Trophoblast cell (in vitro differentiated cells and primary cell): ENCODE measurements at regions not wholly inside any gene's neighbourhood (a gene's known extent, or its start where the extent isn't known, plus 50 kb on each side); places are given as distances from the start of the nearest gene placed in this dataset.

ENCODE experiments used
- DNase-seq, 2 donors: peaks; one replicate each; pipeline ENCODE4 v3.0.0-alpha.2; 2016
- H2AFZ ChIP-seq: 2 replicates; pipeline ENCODE4 v1.6.1; 2013; ENCODE audit warnings: low read length, moderate library complexity, mild to moderate bottlenecking; ENCODE audit not compliant: insufficient read depth, poor library complexity
- H2AK5ac ChIP-seq: 2 replicates; pipeline ENCODE4 v1.6.1; 2013; ENCODE audit warnings: mild to moderate bottlenecking, low read length
- H2BK120ac ChIP-seq: 2 replicates; pipeline ENCODE4 v1.6.1; 2013; ENCODE audit warnings: low read length, mild to moderate bottlenecking, moderate library complexity; ENCODE audit not compliant: insufficient read depth, poor library complexity
- H2BK12ac ChIP-seq: 2 replicates; pipeline ENCODE4 v1.6.1; 2013; ENCODE audit warnings: mild to moderate bottlenecking, low read length, moderate library complexity
- H2BK5ac ChIP-seq: 2 replicates; pipeline ENCODE4 v1.6.1; 2013; ENCODE audit warnings: low read length, low read depth, moderate library complexity, mild to moderate bottlenecking; ENCODE audit not compliant: poor library complexity
- H3K14ac ChIP-seq: 2 replicates; pipeline ENCODE4 v1.6.1; 2013; ENCODE audit warnings: mild to moderate bottlenecking, low read length
- H3K18ac ChIP-seq: 2 replicates; pipeline ENCODE4 v1.6.1; 2013; ENCODE audit warnings: mild to moderate bottlenecking, low read length
- H3K23ac ChIP-seq: 2 replicates; pipeline ENCODE4 v1.6.1; 2013; ENCODE audit warnings: low read length
- H3K27ac ChIP-seq: 2 replicates; pipeline ENCODE4 v1.5.1; 2013; ENCODE audit warnings: low read depth, mild to moderate bottlenecking, inconsistent platforms, low read length, moderate library complexity
- H3K27me3 ChIP-seq: 2 replicates; pipeline ENCODE4 v1.6.1; 2013; ENCODE audit warnings: inconsistent platforms, mild to moderate bottlenecking, low read length, moderate library complexity; ENCODE audit not compliant: insufficient read depth
- H3K36me3 ChIP-seq, 2 experiments: 1 replicate in 1 of 2; 2 replicates in 1 of 2; pipeline ENCODE4 v1.6.1; 2013; ENCODE audit warnings: low read length in 2 of 2, mild to moderate bottlenecking in 2 of 2, moderate library complexity in 1 of 2; ENCODE audit not compliant: insufficient read depth in 2 of 2, control insufficient read depth in 1 of 2
- H3K4ac ChIP-seq: 2 replicates; pipeline ENCODE4 v1.6.1; 2013; ENCODE audit warnings: low read depth, mild to moderate bottlenecking, low read length, moderate library complexity
- H3K4me1 ChIP-seq, 2 experiments: 1 replicate in 1 of 2; 2 replicates in 1 of 2; pipeline ENCODE4 v1.6.1; 2013; ENCODE audit warnings: low read length in 2 of 2, mild to moderate bottlenecking in 2 of 2, moderate library complexity in 1 of 2; ENCODE audit not compliant: insufficient read depth in 2 of 2, control insufficient read depth in 1 of 2
- H3K4me2 ChIP-seq: 2 replicates; pipeline ENCODE4 v1.6.1; 2013; ENCODE audit warnings: inconsistent platforms, mild to moderate bottlenecking, low read length, moderate library complexity
- H3K4me3 ChIP-seq: 2 replicates; pipeline ENCODE4 v1.5.1; 2013; ENCODE audit warnings: mild to moderate bottlenecking, low read depth, low read length, inconsistent platforms
- H3K79me1 ChIP-seq: one replicate; pipeline ENCODE4 v1.6.1; 2013; ENCODE audit warnings: low read length
- H3K79me2 ChIP-seq: 2 replicates; pipeline ENCODE4 v1.6.1; 2013; ENCODE audit warnings: low read length, mild to moderate bottlenecking; ENCODE audit not compliant: control insufficient read depth, insufficient read depth, poor library complexity
- H3K9ac ChIP-seq: 2 replicates; pipeline ENCODE4 v1.6.1; 2013; ENCODE audit warnings: mild to moderate bottlenecking, low read length
- H3K9me3 ChIP-seq: 2 replicates; pipeline ENCODE4 v1.6.1; 2013; ENCODE audit warnings: low read depth, mild to moderate bottlenecking, control low read depth, inconsistent platforms, low read length; ENCODE audit not compliant: insufficient read depth
- H4K12ac ChIP-seq: 2 replicates; pipeline ENCODE4 v1.6.1; 2013; ENCODE audit warnings: low read depth, mild to moderate bottlenecking, low read length, moderate library complexity
- H4K8ac ChIP-seq: 2 replicates; pipeline ENCODE4 v1.6.1; 2013; ENCODE audit warnings: low read depth, mild to moderate bottlenecking, low read length, moderate library complexity
- H4K91ac ChIP-seq: one replicate; pipeline ENCODE4 v1.6.1; 2013; ENCODE audit warnings: low read depth, mild to moderate bottlenecking, low read length, moderate library complexity
- WGBS: extraction: QIAGEN DNeasy Blood & Tissue Kit; methylation state at CpG from one replicate; pipeline ENCODE4 v1.1.7; 2013; ENCODE audit warnings: missing lambda C conversion rate; ENCODE audit not compliant: insufficient read length, insufficient coverage; ENCODE audit errors: extremely low coverage; 5-methylcytosine and 5-hydroxymethylcytosine counted together

DNA sequence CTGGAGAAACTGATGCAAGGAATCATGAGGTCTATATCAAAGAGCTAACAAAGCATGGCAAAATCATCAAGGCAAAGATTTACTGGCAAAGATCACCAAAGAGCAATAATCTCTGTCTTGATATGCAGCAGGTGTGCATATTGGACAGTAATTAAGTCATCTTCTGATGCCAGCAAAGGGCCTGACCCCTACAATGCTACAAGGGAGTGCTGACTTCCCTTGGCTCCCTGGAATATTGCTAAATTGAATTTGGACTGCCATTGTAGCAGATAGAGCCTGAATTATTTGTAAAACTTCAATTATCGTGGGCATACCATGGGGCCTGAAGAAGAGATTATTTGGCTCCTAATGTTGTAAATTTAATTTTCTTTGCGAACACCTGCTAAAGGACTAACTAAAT lies 307.9 kb upstream of the SYT1 start:
- WGBS: no CpG with 5 or more reads among the region's 2 CpGs
- no peaks in the 10 kb centered on the region for H3K36me3 ChIP-seq

DNA sequence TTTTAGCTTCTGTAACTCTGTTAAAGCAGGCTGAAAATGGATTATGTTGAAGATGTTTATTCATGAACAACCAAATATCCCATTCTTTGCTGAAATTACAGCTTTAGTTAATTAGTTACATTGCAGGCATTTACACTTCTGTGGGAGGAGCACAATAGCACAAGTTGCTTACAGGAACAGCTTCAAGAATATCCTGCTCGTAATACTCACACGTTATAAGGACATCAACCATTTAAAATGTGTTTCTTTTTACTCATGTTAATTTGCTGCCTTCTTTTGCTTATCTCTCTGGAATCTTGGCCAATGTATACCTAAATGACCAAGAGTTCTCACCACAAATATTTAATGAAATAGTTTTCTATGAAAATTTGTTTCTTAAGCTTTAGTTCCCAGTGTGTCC lies 305.2 kb upstream of the SYT1 start:
- Histone ChIP-seq H3K4me2 (no peak overlapping the region), H3K79me1 (no peaks in the 10 kb centered on the region), H3K79me2 (no peaks in the 10 kb centered on the region), H3K23ac (no peak overlapping the region), H2AK5ac (no peak overlapping the region), H3K4me3 (no peak overlapping the region), H3K14ac (no peak overlapping the region), H4K12ac (no peak overlapping the region), H3K4me1 (no peaks in the 10 kb centered on the region), H3K27me3 (no peaks in the 10 kb centered on the region), H2BK12ac (no peak overlapping the region), H3K27ac (no peak overlapping the region), H2BK5ac (no peak overlapping the region), H3K18ac (no peak overlapping the region), H2BK120ac (no peak overlapping the region), H4K8ac (no peak overlapping the region), H3K9ac (no peak overlapping the region), H3K36me3 (no peaks in the 10 kb centered on the region), H2AFZ (no peak overlapping the region), H3K9me3 (no peaks in the 10 kb centered on the region), H4K91ac (no peak overlapping the region), H3K4ac (no peak overlapping the region)
- no peak for DNase-seq
- WGBS: no CpG with 5 or more reads among the region's 2 CpGs

More for the DNA sequence above, 307.9 kb upstream of the SYT1 start:
- Histone ChIP-seq H3K9me3 (no peaks in the 10 kb centered on the region), H3K4ac (no peak overlapping the region), H3K79me1 (no peaks in the 10 kb centered on the region), H3K4me1 (no peaks in the 10 kb centered on the region), H3K18ac (no peak overlapping the region), H4K12ac (no peak overlapping the region), H2BK12ac (no peak overlapping the region), H2BK120ac (no peak overlapping the region), H2AFZ (no peak overlapping the region), H4K8ac (no peak overlapping the region), H3K79me2 (no peaks in the 10 kb centered on the region), H3K9ac (no peak overlapping the region), H2AK5ac (no peak overlapping the region), H3K27me3 (no peaks in the 10 kb centered on the region), H3K27ac (no peak overlapping the region), H3K4me3 (no peak overlapping the region), H4K91ac (no peak overlapping the region), H3K4me2 (no peak overlapping the region), H3K23ac (no peak overlapping the region), H2BK5ac (no peak overlapping the region), H3K14ac (no peak overlapping the region)
- DNase-seq: no peak

DNA sequence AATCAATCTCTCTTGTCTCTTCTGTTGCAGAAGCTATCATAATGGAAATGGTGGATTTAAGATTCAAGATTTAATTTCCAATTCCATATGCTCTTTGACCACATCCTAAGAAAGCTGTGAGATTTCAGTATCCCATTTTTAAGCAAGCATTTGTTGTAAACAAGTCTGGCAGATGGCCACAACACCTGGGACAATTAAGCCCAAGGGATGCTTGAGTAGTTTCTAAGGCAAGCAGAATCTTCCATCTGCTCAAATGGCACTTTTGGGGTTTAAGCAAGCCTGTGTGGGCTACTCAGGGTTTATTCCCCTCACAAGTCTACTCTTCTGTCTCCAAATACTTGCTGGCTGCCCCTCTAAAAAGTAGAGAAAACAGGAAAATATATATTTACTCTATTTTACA lies 304.7 kb upstream of the SYT1 start:
- Histone ChIP-seq H3K4me2 (no peak overlapping the region), H3K4me1 (no peaks in the 10 kb centered on the region), H3K9me3 (no peaks in the 10 kb centered on the region), H3K79me2 (no peaks in the 10 kb centered on the region), H3K14ac (no peak overlapping the region), H2BK12ac (no peak overlapping the region), H3K36me3 (no peaks in the 10 kb centered on the region), H4K8ac (no peak overlapping the region), H4K12ac (no peak overlapping the region), H3K18ac (no peak overlapping the region), H3K27ac (no peak overlapping the region), H3K4ac (no peak overlapping the region), H3K23ac (no peak overlapping the region), H3K9ac (no peak overlapping the region), H2AFZ (no peak overlapping the region), H3K79me1 (no peaks in the 10 kb centered on the region), H2BK5ac (no peak overlapping the region), H3K27me3 (no peaks in the 10 kb centered on the region), H2AK5ac (no peak overlapping the region), H2BK120ac (no peak overlapping the region), H4K91ac (no peak overlapping the region), H3K4me3 (no peak overlapping the region)
- no peak for DNase-seq

DNA sequence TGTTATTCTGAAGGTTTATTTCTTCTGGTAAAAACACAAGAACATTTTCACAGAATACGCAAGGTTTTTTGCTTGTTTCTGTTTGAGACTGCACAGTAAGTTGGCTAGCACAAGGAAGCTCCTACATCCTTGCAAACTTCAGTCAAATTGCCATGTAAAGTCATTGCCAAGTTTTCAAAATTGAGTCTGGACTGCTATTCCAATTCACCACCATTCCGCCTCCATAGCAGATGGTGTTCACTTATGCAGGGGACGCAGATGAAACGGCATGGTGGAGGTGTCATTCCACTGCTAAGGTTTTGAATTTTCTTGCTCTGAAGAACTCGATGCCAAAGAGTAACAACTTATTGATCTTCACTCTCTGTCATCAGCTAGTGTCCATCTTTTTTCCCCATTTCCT lies 303.9 kb upstream of the SYT1 start:
- H4K8ac ChIP-seq: no peak overlapping the region
- no peak overlapping the region for H2AFZ ChIP-seq
- no peak overlapping the region for H3K14ac ChIP-seq
- no peak for DNase-seq
- no peak overlapping the region for H2BK12ac ChIP-seq
- H3K9me3 ChIP-seq: no peaks in the 10 kb centered on the region
- H3K79me2 ChIP-seq: no peaks in the 10 kb centered on the region
- no peak overlapping the region for H2AK5ac ChIP-seq
- H3K27ac ChIP-seq: no peak overlapping the region
- H3K27me3 ChIP-seq: no peaks in the 10 kb centered on the region
- no peaks in the 10 kb centered on the region for H3K36me3 ChIP-seq
- no peak overlapping the region for H4K12ac ChIP-seq
- H4K91ac ChIP-seq: no peak overlapping the region
- H3K4me3 ChIP-seq: no peak overlapping the region
- WGBS: no CpG with 5 or more reads among the region's 5 CpGs
- no peak overlapping the region for H3K23ac ChIP-seq
- no peak overlapping the region for H3K4me2 ChIP-seq
- H3K4me1 ChIP-seq: no peaks in the 10 kb centered on the region
- H3K4ac ChIP-seq: no peak overlapping the region
- H3K79me1 ChIP-seq: no peaks in the 10 kb centered on the region
- no peak overlapping the region for H2BK120ac ChIP-seq
- no peak overlapping the region for H3K9ac ChIP-seq
- no peak overlapping the region for H3K18ac ChIP-seq
- no peak overlapping the region for H2BK5ac ChIP-seq
